Tibial nerve (tissue), 4 donors: ENCODE measurements at regions not wholly inside any gene's neighbourhood (a gene's known extent, or its start where the extent isn't known, plus 50 kb on each side); places are given as distances from the start of the nearest gene placed in this dataset.

Experiments
- DNase-seq, 2 donors: peaks; one replicate each; pipeline ENCODE4 v3.0.0-alpha.2; 2019; ENCODE audit warnings: low spot score in 2 of 2
- H3K27ac ChIP-seq, 4 donors: fragments of 200-600 bp; sonication (generic) in 3 of 4; one replicate each; pipeline ENCODE4 v1.5.1; 2017 to 2019; ENCODE audit warnings: mild to moderate bottlenecking in 1 of 4
- H3K27me3 ChIP-seq, 2 donors: fragments of 200-600 bp; sonication (generic) in 1 of 2; one replicate each; pipeline versions ENCODE4 v1.5.1 to v1.6.0; 2017 to 2019
- H3K36me3 ChIP-seq, 3 donors: fragments of 200-600 bp; sonication (generic); one replicate each; pipeline ENCODE4 v1.5.1; 2018 to 2019
- H3K4me1 ChIP-seq, 4 donors: fragments of 200-600 bp; sonication (generic) in 3 of 4; one replicate each; pipeline ENCODE4 v1.5.1; 2017 to 2019
- H3K4me3 ChIP-seq, 4 donors: fragments of 200-600 bp; sonication (generic) in 3 of 4; one replicate each; pipeline ENCODE4 v1.5.1; 2017 to 2019; ENCODE audit warnings: mild to moderate bottlenecking in 1 of 4, moderate library complexity in 1 of 4
- H3K9me3 ChIP-seq, 4 donors: fragments of 200-600 bp; sonication (generic) in 3 of 4; one replicate each; pipeline ENCODE4 v1.5.1; 2017 to 2019
- CTCF ChIP-seq, 5 experiments: fragments of 200-600 bp in 3 of 5; fragments of 450-650 bp in 2 of 5; sonication (generic) in 3 of 5; IDR thresholded peaks; one replicate each; pipeline ENCODE4 v1.5.1; 2016 to 2019; ENCODE audit warnings: antibody characterized with exemption in 5 of 5, mild to moderate bottlenecking in 3 of 5, moderate library complexity in 2 of 5
- EP300 ChIP-seq, 2 donors: sonication (generic); formaldehyde crosslinking; IDR thresholded peaks; one replicate each; pipeline ENCODE4 v1.6.1; 2017; ENCODE audit warnings: antibody characterized with exemption in 2 of 2, mild to moderate bottlenecking in 1 of 2
- POLR2A ChIP-seq, 2 donors: fragments of 450-650 bp; IDR thresholded peaks; one replicate each; pipeline ENCODE4 v1.6.1; 2017; ENCODE audit warnings: antibody characterized with exemption in 2 of 2, mild to moderate bottlenecking in 2 of 2, moderate library complexity in 2 of 2
- WGBS, 2 donors: methylation state at CpG; one replicate each; pipeline ENCODE4 v1.1.5; 2018; 5-methylcytosine and 5-hydroxymethylcytosine counted together

DNA sequence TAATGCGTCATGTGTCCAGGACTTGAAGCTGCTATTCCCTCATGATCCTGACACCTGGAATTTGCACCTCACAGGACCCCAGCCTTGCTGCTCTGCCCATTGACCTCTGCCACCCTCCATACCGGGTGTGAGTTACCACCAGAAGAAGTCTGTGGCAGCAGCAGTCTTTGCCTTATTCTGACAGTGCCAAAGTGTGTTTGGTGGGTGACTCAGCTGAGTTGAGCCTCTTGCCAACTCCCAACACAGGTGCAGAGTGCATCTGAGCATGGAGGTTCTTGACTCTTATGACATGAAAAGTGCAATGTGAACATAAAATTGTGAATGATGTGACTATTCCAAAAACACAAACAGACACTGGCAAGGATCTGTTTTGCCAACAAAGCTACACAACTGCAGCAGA is 1166.5 kb upstream of the CDH18 start:
- Histone ChIP-seq H3K9me3 (no peaks in the 10 kb centered on the region), H3K27ac (no peak overlapping the region), H3K4me1 (no peaks in the 10 kb centered on the region), H3K36me3 (no peaks in the 10 kb centered on the region), H3K27me3 (no peaks in the 10 kb centered on the region), H3K4me3 (no peak overlapping the region)
- no peak for DNase-seq
- 89 to 100% methylated on average over 2 of the region's 2 CpGs for whole genome bisulfite sequencing, 2 donors
- TF ChIP-seq POLR2A (IDR thresholded peaks at IDR 0.05) (no peak), EP300 (IDR thresholded peaks at IDR 0.05) (no peak), CTCF (IDR thresholded peaks at IDR 0.05) (no peak)

- Histone ChIP-seq H3K4me1 (no peaks in the 10 kb centered on the region), H3K9me3 (peaks cover 0 to 5% (median 0%) of the 10 kb centered on the region in 4 donors), H3K4me3 (no peak overlapping the region), H3K36me3 (no peaks in the 10 kb centered on the region), H3K27me3 (no peaks in the 10 kb centered on the region), H3K27ac (no peak overlapping the region)
- no peak for TF ChIP-seq EP300 (IDR thresholded peaks at IDR 0.05)
- TF ChIP-seq CTCF (IDR thresholded peaks at IDR 0.05): no peak
- TF ChIP-seq POLR2A (IDR thresholded peaks at IDR 0.05): no peak
- no peak for DNase-seq
Measured at GRCh38 chr5:21152611-21153010, 1164.6 kb upstream of the CDH18 start.

DNA sequence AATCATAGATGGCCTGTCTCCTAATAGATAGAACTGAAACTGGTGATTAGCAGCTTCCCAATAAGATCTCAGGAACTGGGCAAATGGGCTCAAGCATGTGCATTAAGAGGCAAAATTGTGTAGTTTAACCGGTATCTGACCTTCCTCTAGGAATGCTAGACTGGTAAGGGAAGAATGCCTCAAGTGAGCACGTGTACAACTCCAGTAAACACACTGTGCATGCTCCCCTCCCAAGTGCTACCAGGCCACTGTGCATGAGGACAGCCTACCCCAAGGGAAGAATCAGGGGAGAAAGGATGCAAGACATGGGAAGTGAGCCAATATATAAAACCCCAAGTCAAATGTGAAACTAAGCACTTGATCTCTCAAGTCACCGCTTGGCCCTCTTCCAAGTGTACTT is 1157.4 kb upstream of the CDH18 start:
- no peak for DNase-seq
- H3K4me3 ChIP-seq: no peak overlapping the region
- 60 to 73% methylated on average over 3 of the region's 3 CpGs for WGBS, 2 donors
- TF ChIP-seq CTCF (IDR thresholded peaks at IDR 0.05) (no peak), EP300 (IDR thresholded peaks at IDR 0.05) (no peak), POLR2A (IDR thresholded peaks at IDR 0.05) (no peak)
- peaks cover 0 to 5% (median 0%) of the 10 kb centered on the region in 4 donors for H3K9me3 ChIP-seq
- no peak overlapping the region for H3K27ac ChIP-seq
- no peaks in the 10 kb centered on the region for H3K36me3 ChIP-seq
- no peaks in the 10 kb centered on the region for H3K4me1 ChIP-seq
- no peaks in the 10 kb centered on the region for H3K27me3 ChIP-seq

DNA sequence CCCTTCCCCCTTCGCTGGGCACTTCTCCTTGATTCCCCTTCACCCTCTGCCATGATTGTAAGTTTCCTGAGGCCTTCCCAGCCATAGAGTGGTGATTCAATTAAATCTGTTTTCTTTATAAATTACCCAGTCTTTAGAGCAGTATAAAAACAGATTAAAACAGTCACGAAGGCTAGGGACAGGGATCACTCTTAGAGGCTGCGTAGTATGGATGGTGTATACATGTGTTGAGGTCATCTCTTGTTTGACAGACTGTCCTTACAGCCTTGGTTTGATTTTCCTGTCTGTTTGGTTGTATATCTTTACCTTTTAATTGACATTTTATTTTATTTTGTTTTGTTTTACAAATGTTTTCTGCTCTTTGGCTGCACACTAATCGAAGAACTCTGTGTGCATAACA is 1155.7 kb upstream of the CDH18 start:
- Histone ChIP-seq H3K4me3 (no peak overlapping the region), H3K27ac (no peak overlapping the region), H3K36me3 (no peaks in the 10 kb centered on the region), H3K27me3 (no peaks in the 10 kb centered on the region), H3K4me1 (no peaks in the 10 kb centered on the region), H3K9me3 (peaks cover 0 to 5% (median 0%) of the 10 kb centered on the region in 4 donors)
- no peak for TF ChIP-seq EP300 (IDR thresholded peaks at IDR 0.05)
- no peak for TF ChIP-seq CTCF (IDR thresholded peaks at IDR 0.05)
- TF ChIP-seq POLR2A (IDR thresholded peaks at IDR 0.05): no peak
- DNase-seq: no peak
- 89 to 91% methylated on average over 4 of the region's 4 CpGs for WGBS, 2 donors

DNA sequence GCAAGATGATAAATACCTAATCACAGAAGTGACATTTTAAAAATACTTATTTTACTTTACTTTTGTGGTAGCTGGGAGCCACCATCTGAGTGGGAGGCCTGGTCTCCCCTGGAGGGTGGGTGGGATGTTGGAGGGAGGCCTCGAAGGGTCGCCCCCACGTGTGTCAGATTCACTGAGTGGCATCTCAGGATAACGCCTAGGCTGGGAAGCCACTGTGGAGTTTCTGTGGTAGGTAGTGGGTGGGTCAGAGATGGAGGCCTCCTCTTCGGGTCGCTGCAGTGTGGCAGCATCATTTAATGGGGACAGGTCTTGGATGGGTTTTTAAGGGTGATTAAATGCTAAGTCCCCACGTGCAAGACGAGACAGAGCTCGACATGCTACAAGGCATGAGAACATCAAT is 1154.8 kb upstream of the CDH18 start:
- no peak for DNase-seq
- Histone ChIP-seq H3K4me1 (no peaks in the 10 kb centered on the region), H3K4me3 (no peak overlapping the region), H3K27ac (no peak overlapping the region), H3K36me3 (no peaks in the 10 kb centered on the region), H3K9me3 (no peaks in the 10 kb centered on the region), H3K27me3 (no peaks in the 10 kb centered on the region)
- no peak for TF ChIP-seq EP300 (IDR thresholded peaks at IDR 0.05)
- no peak for TF ChIP-seq CTCF (IDR thresholded peaks at IDR 0.05)
- TF ChIP-seq POLR2A (IDR thresholded peaks at IDR 0.05): no peak
- 94 to 96% methylated on average over 9 of the region's 9 CpGs for WGBS, 2 donors
